GM12865 (cell line): ENCODE measurements at regions not wholly inside any gene's neighbourhood (a gene's known extent, or its start where the extent isn't known, plus 50 kb on each side); places are given as distances from the start of the nearest gene placed in this dataset.
"Not testable (repeated sequence)": the region's sequence is repeated elsewhere in the genome, so short reads cannot be mapped to it uniquely, and the experiment has no call there.

Experiments used
- DNase-seq: peaks from one replicate; pipeline ENCODE4 v3.0.0; 2010; ENCODE audit warnings: low read depth
- H3K4me3 ChIP-seq: 2 replicates; pipeline ENCODE4 v1.5.1; 2011; ENCODE audit warnings: mild to moderate bottlenecking, low read depth, low read length, control low read depth
- CTCF ChIP-seq: IDR thresholded peaks from 2 replicates; pipeline ENCODE4 v1.5.1; 2011; ENCODE audit warnings: low read length, control low read depth, low read depth, inconsistent platforms; ENCODE audit not compliant: insufficient read depth; ENCODE audit errors: missing control alignments

- peak; percentile 3 for DNase-seq
- no peak for TF ChIP-seq CTCF
- H3K4me3 ChIP-seq = no peak overlapping the region
Measured at GRCh38 chr6:16031278-16031981, 97.5 kb upstream of the MYLIP start.

- no peak for TF ChIP-seq CTCF
- H3K4me3 ChIP-seq = no peak overlapping the region
- DNase-seq = no peak
Measured at GRCh38 chr6:16028966-16029365, 99.9 kb upstream of the MYLIP start.

- no peak for DNase-seq
- no peak for TF ChIP-seq CTCF
- H3K4me3 ChIP-seq = no peak overlapping the region
Measured at GRCh38 chr6:16020259-16020658, 108.6 kb upstream of the MYLIP start.

GRCh38 chr6:16019462-16019861, 109.4 kb upstream of the MYLIP start:
- no peak for DNase-seq
- TF ChIP-seq CTCF = no peak
- H3K4me3 ChIP-seq = no peak overlapping the region

- DNase-seq = no peak
- TF ChIP-seq CTCF = no peak
- H3K4me3 ChIP-seq = no peak overlapping the region
Measured at GRCh38 chr6:16018626-16019025, 110.3 kb upstream of the MYLIP start.

GRCh38 chr6:16014325-16014724, 114.6 kb upstream of the MYLIP start:
- not testable (repeated sequence) for DNase-seq, H3K4me3 ChIP-seq

- TF ChIP-seq CTCF = no peak
- no peak overlapping the region for H3K4me3 ChIP-seq
- DNase-seq = no peak
Measured at GRCh38 chr6:16007146-16007545, 121.7 kb upstream of the MYLIP start.
